ENCODE measurements at regions not wholly inside any gene's neighbourhood (a gene's known extent, or its start where the extent isn't known, plus 50 kb on each side); places are given as distances from the start of the nearest gene placed in this dataset.

GRCh38 chr15:61684749-61685467 lies 375.3 kb downstream of the VPS13C start:
- ATAC-seq (no peak), DNase-seq (ENCODE audit: low spot score) (no peak)
- no peaks in the 10 kb centered on the region for H3K36me3 Mint-ChIP-seq
- ChIA-PET POLR2A (no interaction called here), CTCF (interaction anchor here (1.6 kb wide), 1 partner anchor 149 kb away, joined by 5 read pairs; no protein-coding TSS in a partner anchor)
- H3K4me3 Mint-ChIP-seq, result no peak overlapping the region
- H3K27ac Mint-ChIP-seq, result no peak overlapping the region
- peaks cover 27% of the 10 kb centered on the region for H3K4me1 Mint-ChIP-seq
- H3K9me3 Mint-ChIP-seq, result peaks cover 15% of the 10 kb centered on the region
- TF ChIP-seq NR2C2 (CRISPR knock-in tag; IDR thresholded peaks at IDR 0.05) (no peak), ZNF512 (CRISPR knock-in tag; IDR thresholded peaks at IDR 0.05; ENCODE audit: borderline replicate concordance) (no peak), HMGA2 (CRISPR knock-in tag; IDR thresholded peaks at IDR 0.05) (no peak), FOXJ3 (CRISPR knock-in tag; IDR thresholded peaks at IDR 0.05; ENCODE audit: borderline replicate concordance) (no peak), TEAD1 (CRISPR knock-in tag; IDR thresholded peaks at IDR 0.05) (no peak)
- no peaks in the 10 kb centered on the region for H3K27me3 Mint-ChIP-seq (ENCODE audit: low read depth)

- Mint-ChIP-seq H3K27me3 (ENCODE audit: low read depth) (no peaks in the 10 kb centered on the region), H3K4me3 (no peak overlapping the region), H3K27ac (no peak overlapping the region), H3K4me1 (peaks cover 45% of the 10 kb centered on the region), H3K36me3 (peaks cover 2% of the 10 kb centered on the region; the same call in 1 of the 2 replicates), H3K9me3 (peaks cover 10% of the 10 kb centered on the region)
- DNase-seq (ENCODE audit: low spot score), result no peak
- ChIA-PET CTCF (no interaction called here), POLR2A (no interaction called here)
- no peak for TF ChIP-seq USF2 (CRISPR knock-in tag; IDR thresholded peaks at IDR 0.05)
- no peak for TF ChIP-seq PRRX2 (CRISPR knock-in tag; IDR thresholded peaks at IDR 0.05)
- no peak for TF ChIP-seq HMGXB4 (CRISPR knock-in tag; IDR thresholded peaks at IDR 0.05)
- no peak for TF ChIP-seq FOXP4 (CRISPR knock-in tag; IDR thresholded peaks at IDR 0.05)
- no peak for TF ChIP-seq TEAD4 (CRISPR knock-in tag; IDR thresholded peaks at IDR 0.05)
- TF ChIP-seq FOXJ3 (CRISPR knock-in tag; IDR thresholded peaks at IDR 0.05; ENCODE audit: borderline replicate concordance), result no peak
- TF ChIP-seq TEAD1 (CRISPR knock-in tag; IDR thresholded peaks at IDR 0.05), result no peak
- no peak for ATAC-seq
Observed at GRCh38 chr15:61682891-61683735, 377.1 kb downstream of the VPS13C start.

- DNase-seq (ENCODE audit: low spot score) (no peak), ATAC-seq (no peak)
- POLR2A ChIA-PET, result interaction anchor here (0.7 kb wide), 1 partner anchor 42 kb away, joined by 7 read pairs; no protein-coding TSS in a partner anchor
- Mint-ChIP-seq H3K4me3 (no peak overlapping the region), H3K27me3 (ENCODE audit: low read depth) (no peaks in the 10 kb centered on the region), H3K4me1 (peaks cover 45% of the 10 kb centered on the region), H3K36me3 (peaks cover 2% of the 10 kb centered on the region; the same call in 1 of the 2 replicates), H3K9me3 (peaks cover 17% of the 10 kb centered on the region), H3K27ac (peak overlapping the region; percentile 36)
- CTCF ChIA-PET, result interaction anchor here (0.6 kb wide), 1 partner anchor 26 kb away, joined by 3 read pairs; no protein-coding TSS in a partner anchor
- TF ChIP-seq NFE2L1 (CRISPR knock-in tag; IDR thresholded peaks at IDR 0.05) (no peak), ERG (CRISPR knock-in tag; IDR thresholded peaks at IDR 0.05) (no peak), FOXP4 (CRISPR knock-in tag; IDR thresholded peaks at IDR 0.05) (no peak), ATF1 (CRISPR knock-in tag; IDR thresholded peaks at IDR 0.05) (no peak), E2F1 (CRISPR knock-in tag; IDR thresholded peaks at IDR 0.05) (no peak)
Observed at GRCh38 chr15:61681676-61682075, 378.6 kb downstream of the VPS13C start.

Measured in WTC11 (cell line).